ENCODE measurements at regions not wholly inside any gene's neighbourhood (a gene's known extent, or its start where the extent isn't known, plus 50 kb on each side); places are given as distances from the start of the nearest gene placed in this dataset.

GRCh38 chr10:128814782-128815181 lies 652.3 kb upstream of the MGMT start:
- TF ChIP-seq POLR2A (IDR thresholded peaks at IDR 0.05): no peak
- TF ChIP-seq, protein P1, sequence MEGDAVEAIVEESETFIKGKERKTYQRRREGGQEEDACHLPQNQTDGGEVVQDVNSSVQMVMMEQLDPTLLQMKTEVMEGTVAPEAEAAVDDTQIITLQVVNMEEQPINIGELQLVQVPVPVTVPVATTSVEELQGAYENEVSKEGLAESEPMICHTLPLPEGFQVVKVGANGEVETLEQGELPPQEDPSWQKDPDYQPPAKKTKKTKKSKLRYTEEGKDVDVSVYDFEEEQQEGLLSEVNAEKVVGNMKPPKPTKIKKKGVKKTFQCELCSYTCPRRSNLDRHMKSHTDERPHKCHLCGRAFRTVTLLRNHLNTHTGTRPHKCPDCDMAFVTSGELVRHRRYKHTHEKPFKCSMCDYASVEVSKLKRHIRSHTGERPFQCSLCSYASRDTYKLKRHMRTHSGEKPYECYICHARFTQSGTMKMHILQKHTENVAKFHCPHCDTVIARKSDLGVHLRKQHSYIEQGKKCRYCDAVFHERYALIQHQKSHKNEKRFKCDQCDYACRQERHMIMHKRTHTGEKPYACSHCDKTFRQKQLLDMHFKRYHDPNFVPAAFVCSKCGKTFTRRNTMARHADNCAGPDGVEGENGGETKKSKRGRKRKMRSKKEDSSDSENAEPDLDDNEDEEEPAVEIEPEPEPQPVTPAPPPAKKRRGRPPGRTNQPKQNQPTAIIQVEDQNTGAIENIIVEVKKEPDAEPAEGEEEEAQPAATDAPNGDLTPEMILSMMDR (IDR thresholded peaks at IDR 0.05): no peak

Data from uterus (tissue), 2 donors.